ENCODE measurements at regions not wholly inside any gene's neighbourhood (a gene's known extent, or its start where the extent isn't known, plus 50 kb on each side); places are given as distances from the start of the nearest gene placed in this dataset.

DNA sequence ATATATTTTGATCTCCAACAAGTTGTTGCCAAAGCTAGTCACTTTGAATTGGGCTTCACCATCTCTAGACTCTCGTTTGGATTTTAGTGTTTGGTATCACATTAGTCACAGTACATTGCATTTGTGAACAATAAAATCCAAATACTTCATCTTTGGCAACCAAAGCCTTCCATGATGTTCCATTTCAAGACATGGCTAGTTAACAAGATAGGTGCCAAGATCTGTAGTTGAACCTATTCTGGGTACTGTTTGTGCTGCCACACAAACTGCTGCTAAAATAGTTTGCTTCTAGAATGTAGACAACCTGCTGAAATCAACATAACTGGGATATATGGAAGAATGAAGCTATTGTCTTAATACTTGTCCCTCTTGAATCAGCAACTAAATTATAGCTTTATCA, 207.5 kb downstream of the LRRC70 start:
- TF ChIP-seq POLR2A (IDR thresholded peaks at IDR 0.05; ENCODE audit: low read length), result no peak
- TF ChIP-seq GATA1 (IDR thresholded peaks at IDR 0.05; ENCODE audit: low read depth, low read length), result no peak
